Mesenchymal stem cell (in vitro differentiated cells and primary cell): ENCODE measurements at regions not wholly inside any gene's neighbourhood (a gene's known extent, or its start where the extent isn't known, plus 50 kb on each side); places are given as distances from the start of the nearest gene placed in this dataset.

ENCODE experiments used
- DNase-seq: peaks from one replicate; pipeline ENCODE4 v3.0.0-alpha.2; 2013
- H2AFZ ChIP-seq: one replicate; pipeline ENCODE4 v1.6.1; 2013; ENCODE audit warnings: low read depth, mild to moderate bottlenecking, control low read depth, inconsistent platforms, low read length, moderate library complexity
- H2AK5ac ChIP-seq: 2 replicates; pipeline ENCODE4 v1.6.1; 2013; ENCODE audit warnings: low read length, moderate library complexity, mild to moderate bottlenecking, inconsistent platforms; ENCODE audit not compliant: severe bottlenecking
- H2BK120ac ChIP-seq: one replicate; pipeline ENCODE4 v1.6.1; 2013; ENCODE audit warnings: low read depth, mild to moderate bottlenecking, inconsistent platforms, low read length, moderate library complexity
- H2BK12ac ChIP-seq, 2 experiments: one replicate each; pipeline ENCODE4 v1.6.1; 2013; ENCODE audit warnings: inconsistent platforms in 2 of 2, low read length in 2 of 2, mild to moderate bottlenecking in 2 of 2, moderate library complexity in 2 of 2, control low read depth in 1 of 2
- H2BK15ac ChIP-seq: one replicate; pipeline ENCODE4 v1.6.1; 2013; ENCODE audit warnings: mild to moderate bottlenecking, low read depth, inconsistent platforms; ENCODE audit not compliant: poor library complexity, severe bottlenecking
- H2BK5ac ChIP-seq: 2 replicates; pipeline ENCODE4 v1.6.1; 2013; ENCODE audit warnings: low read depth, mild to moderate bottlenecking, low read length, control low read depth, inconsistent platforms; ENCODE audit not compliant: poor library complexity, severe bottlenecking
- H3K14ac ChIP-seq, 2 experiments: one replicate each; pipeline ENCODE4 v1.6.1; 2013; ENCODE audit warnings: inconsistent platforms in 2 of 2, low read length in 2 of 2, control low read depth in 1 of 2, mild to moderate bottlenecking in 1 of 2, moderate library complexity in 1 of 2
- H3K18ac ChIP-seq, 2 experiments: one replicate each; pipeline ENCODE4 v1.6.1; 2013; ENCODE audit warnings: inconsistent platforms in 2 of 2, low read length in 2 of 2, control low read depth in 1 of 2, low read depth in 1 of 2, mild to moderate bottlenecking in 1 of 2
- H3K23ac ChIP-seq, 2 experiments: one replicate each; pipeline ENCODE4 v1.6.1; 2013; ENCODE audit warnings: inconsistent platforms in 2 of 2, low read length in 2 of 2, mild to moderate bottlenecking in 2 of 2, moderate library complexity in 2 of 2, control low read depth in 1 of 2
- H3K27ac ChIP-seq: 2 replicates; pipeline ENCODE4 v1.5.1; 2013; ENCODE audit warnings: mild to moderate bottlenecking, moderate library complexity, low read length, control low read depth, inconsistent platforms; ENCODE audit not compliant: poor library complexity, severe bottlenecking
- H3K27me3 ChIP-seq, 2 experiments: 2 replicates each; pipeline versions ENCODE4 v1.6.1 to v1.7.0; 2013; ENCODE audit warnings: low read length in 2 of 2, mild to moderate bottlenecking in 2 of 2, moderate library complexity in 2 of 2, control low read depth in 1 of 2, inconsistent platforms in 1 of 2; ENCODE audit not compliant: control insufficient read depth in 1 of 2, insufficient read depth in 1 of 2
- H3K36me3 ChIP-seq, 2 experiments: 2 replicates each; pipeline versions ENCODE4 v1.6.1 to v1.7.0; 2013; ENCODE audit warnings: low read length in 2 of 2, control low read depth in 1 of 2, inconsistent platforms in 1 of 2, low read depth in 1 of 2, mild to moderate bottlenecking in 1 of 2; ENCODE audit not compliant: insufficient read depth in 2 of 2, control insufficient read depth in 1 of 2
- H3K4ac ChIP-seq, 2 experiments: one replicate each; pipeline ENCODE4 v1.6.1; 2013; ENCODE audit warnings: inconsistent platforms in 2 of 2, low read length in 2 of 2, mild to moderate bottlenecking in 2 of 2, moderate library complexity in 2 of 2, control low read depth in 1 of 2, low read depth in 1 of 2
- H3K4me1 ChIP-seq: 2 replicates; pipeline ENCODE4 v1.6.1; 2013; ENCODE audit warnings: low read depth, low read length, control low read depth; ENCODE audit not compliant: control insufficient read depth, insufficient read depth
- H3K4me2 ChIP-seq: 2 replicates; pipeline ENCODE4 v1.6.1; 2013; ENCODE audit warnings: low read length, mild to moderate bottlenecking, inconsistent platforms; ENCODE audit not compliant: poor library complexity, severe bottlenecking
- H3K4me3 ChIP-seq, 2 experiments: 2 replicates each; pipeline versions ENCODE4 v1.5.1 to v1.7.0; 2013; ENCODE audit warnings: low read length in 2 of 2, mild to moderate bottlenecking in 2 of 2, control low read depth in 1 of 2, low read depth in 1 of 2; ENCODE audit not compliant: insufficient read depth in 1 of 2
- H3K79me1 ChIP-seq: replicated peaks from 2 replicates; pipeline ENCODE4 v1.6.1; 2013; ENCODE audit warnings: mild to moderate bottlenecking, control low read depth, low read length, inconsistent platforms; ENCODE audit not compliant: poor library complexity, severe bottlenecking
- H3K9ac ChIP-seq: 2 replicates; pipeline ENCODE4 v1.7.0; 2013; ENCODE audit warnings: mild to moderate bottlenecking, low read length, moderate library complexity
- H3K9me3 ChIP-seq: 2 replicates; pipeline ENCODE4 v1.7.0; 2013; ENCODE audit warnings: mild to moderate bottlenecking, low read length; ENCODE audit not compliant: control insufficient read depth
- H4K8ac ChIP-seq: one replicate; pipeline ENCODE4 v1.6.1; 2013; ENCODE audit warnings: inconsistent platforms, mild to moderate bottlenecking, low read length, moderate library complexity
- H4K91ac ChIP-seq: one replicate; pipeline ENCODE4 v1.6.1; 2013; ENCODE audit warnings: mild to moderate bottlenecking, low read length, inconsistent platforms
- WGBS: methylation state at CpG from one replicate; pipeline ENCODE4 v1.1.7; 2013; ENCODE audit warnings: mixed read lengths; 5-methylcytosine and 5-hydroxymethylcytosine counted together

DNA sequence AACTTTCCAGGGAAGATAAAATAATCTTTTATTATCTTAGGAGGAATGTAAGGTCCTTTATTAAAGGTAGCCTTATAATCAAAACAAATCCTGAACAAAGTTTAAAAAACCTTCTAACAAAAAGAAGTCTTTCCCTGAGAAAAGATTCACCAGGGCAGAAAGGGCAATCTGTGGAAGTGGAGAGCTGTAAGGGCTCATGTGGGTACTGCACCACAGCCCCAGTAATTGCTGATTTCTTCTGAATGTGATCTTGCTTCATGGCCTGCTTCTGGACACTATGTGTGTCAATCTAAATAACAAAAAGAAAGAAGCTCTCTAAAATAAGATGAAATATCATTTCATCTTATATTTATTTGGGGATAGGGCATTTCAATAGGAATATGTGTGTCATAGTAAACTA is 1501.6 kb downstream of the OTOL1 start:
- H4K91ac ChIP-seq, result no peak overlapping the region
- H3K27ac ChIP-seq, result no peak overlapping the region
- no peak overlapping the region for H2BK120ac ChIP-seq
- no peak overlapping the region for H3K14ac ChIP-seq
- no peak overlapping the region for H2AFZ ChIP-seq
- H3K4me2 ChIP-seq, result no peak overlapping the region
- H3K4ac ChIP-seq, result no peak overlapping the region
- H3K4me3 ChIP-seq, result peak overlapping the region in 1 of 2 experiments; percentile 68
- no peak overlapping the region for H3K18ac ChIP-seq
- peak overlapping the region; percentile 76 for H3K9ac ChIP-seq
- H2BK5ac ChIP-seq, result no peak overlapping the region
- H3K9me3 ChIP-seq, result peaks cover 4% of the 10 kb centered on the region
- no peak overlapping the region for H4K8ac ChIP-seq
- no peak overlapping the region for H2AK5ac ChIP-seq
- H3K23ac ChIP-seq, result no peak overlapping the region
- H2BK15ac ChIP-seq, result no peak overlapping the region
- no peaks in the 10 kb centered on the region for H3K79me1 ChIP-seq
- no peaks in the 10 kb centered on the region for H3K4me1 ChIP-seq
- H2BK12ac ChIP-seq, result no peak overlapping the region
- H3K36me3 ChIP-seq, result no peaks in the 10 kb centered on the region
- DNase-seq, result no peak
- no peaks in the 10 kb centered on the region for H3K27me3 ChIP-seq

DNA sequence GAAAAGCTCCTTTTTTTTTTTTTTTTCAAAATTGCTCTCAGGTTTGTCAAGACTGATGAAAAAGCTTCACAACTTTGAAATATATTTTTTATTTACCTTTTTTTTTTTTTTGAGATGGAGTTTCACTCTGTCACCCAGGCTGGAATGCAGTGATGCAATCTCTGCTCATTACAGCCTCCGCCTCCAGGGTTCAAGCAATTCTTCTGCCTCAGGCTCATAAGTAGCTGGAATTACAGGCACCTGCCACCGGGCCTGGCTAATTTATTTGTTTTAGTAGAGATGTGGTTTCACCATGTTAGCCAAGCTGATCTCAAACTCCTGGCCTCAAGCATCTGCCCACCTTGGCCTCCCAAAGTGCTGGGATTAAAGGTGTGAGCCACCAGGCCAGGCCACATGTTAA is 1515.0 kb downstream of the OTOL1 start:
- 100% methylated on average over 1 of the region's 2 CpGs for WGBS

DNA sequence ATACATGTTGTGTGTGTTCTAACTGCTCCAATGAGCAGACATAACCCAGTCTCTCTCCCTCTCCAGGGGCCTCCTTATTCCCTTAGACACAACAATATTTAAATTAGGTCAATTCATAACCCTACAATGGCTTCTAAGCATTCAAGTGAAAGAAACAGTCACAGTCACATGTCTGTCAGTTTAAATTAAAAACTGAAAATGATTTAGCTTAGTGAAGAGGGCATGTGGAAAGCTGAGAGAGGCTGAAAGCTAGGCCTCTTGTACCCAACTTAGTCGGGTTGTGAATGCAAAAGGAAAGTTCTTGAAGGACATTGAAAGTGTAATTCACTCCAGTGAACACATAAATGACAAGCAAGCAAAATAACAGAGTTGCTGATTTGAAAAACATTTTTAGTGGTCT is 1519.6 kb downstream of the OTOL1 start:
- Histone ChIP-seq H3K14ac (no peak overlapping the region), H3K4me1 (no peaks in the 10 kb centered on the region), H3K27ac (no peak overlapping the region), H3K4me3 (no peak overlapping the region), H3K36me3 (peaks cover 0 to 4% of the 10 kb centered on the region in 2 experiments), H3K4ac (no peak overlapping the region), H2AFZ (no peak overlapping the region), H4K8ac (no peak overlapping the region), H3K23ac (no peak overlapping the region), H3K27me3 (no peaks in the 10 kb centered on the region), H2BK12ac (no peak overlapping the region), H2AK5ac (no peak overlapping the region), H3K9ac (no peak overlapping the region), H3K79me1 (no peaks in the 10 kb centered on the region), H3K4me2 (no peak overlapping the region), H2BK15ac (no peak overlapping the region), H2BK5ac (no peak overlapping the region), H2BK120ac (no peak overlapping the region), H3K9me3 (no peaks in the 10 kb centered on the region), H3K18ac (no peak overlapping the region), H4K91ac (no peak overlapping the region)
- WGBS, result 92% methylated on average over 1 of the region's 1 CpG
- no peak for DNase-seq

More for the DNA sequence above, 1515.0 kb downstream of the OTOL1 start:
- H3K18ac ChIP-seq, result no peak overlapping the region
- H4K8ac ChIP-seq, result no peak overlapping the region
- H4K91ac ChIP-seq, result no peak overlapping the region
- no peak overlapping the region for H3K9ac ChIP-seq
- no peak overlapping the region for H2BK12ac ChIP-seq
- no peaks in the 10 kb centered on the region for H3K4me1 ChIP-seq
- H3K79me1 ChIP-seq, result no peaks in the 10 kb centered on the region
- H3K23ac ChIP-seq, result no peak overlapping the region
- no peak overlapping the region for H3K27ac ChIP-seq
- no peak overlapping the region for H3K4me3 ChIP-seq
- no peak overlapping the region for H2AFZ ChIP-seq
- H3K4me2 ChIP-seq, result no peak overlapping the region
- H3K36me3 ChIP-seq, result no peaks in the 10 kb centered on the region
- no peak overlapping the region for H2BK5ac ChIP-seq
- H2BK15ac ChIP-seq, result no peak overlapping the region
- no peak overlapping the region for H3K4ac ChIP-seq
- no peaks in the 10 kb centered on the region for H3K27me3 ChIP-seq
- no peak for DNase-seq
- H3K14ac ChIP-seq, result no peak overlapping the region
- H2AK5ac ChIP-seq, result no peak overlapping the region
- H2BK120ac ChIP-seq, result no peak overlapping the region
- H3K9me3 ChIP-seq, result no peaks in the 10 kb centered on the region

DNA sequence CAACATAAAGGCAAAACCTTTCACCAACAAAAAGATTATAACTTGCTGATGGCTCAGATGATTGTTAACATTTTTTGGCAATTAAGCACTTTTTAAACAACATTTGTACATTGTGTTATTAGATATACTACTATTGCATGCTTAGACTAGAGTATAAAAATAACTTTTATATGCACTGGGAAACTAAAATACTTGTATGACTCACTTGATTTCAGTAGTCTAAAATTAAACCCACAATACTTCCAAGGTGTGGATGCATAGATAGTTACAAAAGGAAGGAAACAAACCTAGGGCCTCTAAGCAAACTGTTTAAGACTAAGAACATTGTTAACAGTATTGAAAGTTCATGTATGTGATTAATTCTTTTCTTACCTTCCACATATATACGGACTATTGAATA is 1521.5 kb downstream of the OTOL1 start:
- H2BK120ac ChIP-seq, result no peak overlapping the region
- no peak overlapping the region for H2AFZ ChIP-seq
- WGBS, result no CpG with 5 or more reads among the region's 1 CpG
- H3K4me2 ChIP-seq, result no peak overlapping the region
- no peak for DNase-seq
- no peak overlapping the region for H2BK5ac ChIP-seq
- H3K79me1 ChIP-seq, result no peaks in the 10 kb centered on the region
- H3K23ac ChIP-seq, result no peak overlapping the region
- H4K91ac ChIP-seq, result no peak overlapping the region
- no peak overlapping the region for H2BK12ac ChIP-seq
- H3K14ac ChIP-seq, result no peak overlapping the region
- H3K18ac ChIP-seq, result no peak overlapping the region
- H3K27me3 ChIP-seq, result no peaks in the 10 kb centered on the region
- no peak overlapping the region for H3K4me3 ChIP-seq
- H3K36me3 ChIP-seq, result peaks cover 0 to 4% of the 10 kb centered on the region in 2 experiments
- H2BK15ac ChIP-seq, result no peak overlapping the region
- H3K9ac ChIP-seq, result no peak overlapping the region
- no peak overlapping the region for H2AK5ac ChIP-seq
- no peak overlapping the region for H3K4ac ChIP-seq
- no peak overlapping the region for H4K8ac ChIP-seq
- H3K27ac ChIP-seq, result no peak overlapping the region
- no peaks in the 10 kb centered on the region for H3K9me3 ChIP-seq
- no peaks in the 10 kb centered on the region for H3K4me1 ChIP-seq
